NCI-H1694 (cell line): ENCODE measurements at regions not wholly inside any gene's neighbourhood (a gene's known extent, or its start where the extent isn't known, plus 50 kb on each side); places are given as distances from the start of the nearest gene placed in this dataset.

ENCODE experiments used
- DNase-seq: peaks from one replicate; lab custom pipeline; 2025; lab: John Stamatoyannopoulos, UW

- no peak for DNase-seq
These were observed 222.1 kb downstream of the SOX9 start for GRCh38 chr17:72342627-72343527.

GRCh38 chr17:72343911-72344310, 223.1 kb downstream of the SOX9 start:
- DNase-seq: no peak

- no peak for DNase-seq
These were observed 223.8 kb downstream of the SOX9 start for GRCh38 chr17:72344613-72345012.

- DNase-seq: no peak
These were observed 224.3 kb downstream of the SOX9 start for GRCh38 chr17:72345088-72345487.

- DNase-seq: no peak
These were observed 224.7 kb downstream of the SOX9 start for GRCh38 chr17:72345536-72345935.

GRCh38 chr17:72346306-72346705, 225.5 kb downstream of the SOX9 start:
- no peak for DNase-seq

GRCh38 chr17:72349011-72349410, 228.2 kb downstream of the SOX9 start:
- DNase-seq: no peak

- peak; percentile 25 for DNase-seq
These were observed 228.7 kb downstream of the SOX9 start for GRCh38 chr17:72349491-72349995.

GRCh38 chr17:72350073-72350472, 229.3 kb downstream of the SOX9 start:
- DNase-seq: no peak

GRCh38 chr17:72351365-72351764, 230.5 kb downstream of the SOX9 start:
- no peak for DNase-seq

GRCh38 chr17:72351884-72352346, 231.1 kb downstream of the SOX9 start:
- DNase-seq: no peak

- no peak for DNase-seq
These were observed 232.7 kb downstream of the SOX9 start for GRCh38 chr17:72353502-72353901.

GRCh38 chr17:72354071-72354470, 233.3 kb downstream of the SOX9 start:
- DNase-seq: no peak

- no peak for DNase-seq
These were observed 237.0 kb downstream of the SOX9 start for GRCh38 chr17:72357764-72358365.

GRCh38 chr17:72358465-72358864, 237.6 kb downstream of the SOX9 start:
- no peak for DNase-seq

- DNase-seq: no peak
These were observed 238.5 kb downstream of the SOX9 start for GRCh38 chr17:72359274-72359673.

GRCh38 chr17:72359811-72360210, 239.0 kb downstream of the SOX9 start:
- DNase-seq: no peak

GRCh38 chr17:72360386-72360940, 239.6 kb downstream of the SOX9 start:
- DNase-seq: no peak

GRCh38 chr17:72361892-72362291, 241.1 kb downstream of the SOX9 start:
- DNase-seq: no peak

- DNase-seq: no peak
These were observed 241.7 kb downstream of the SOX9 start for GRCh38 chr17:72362376-72363088.

GRCh38 chr17:72363089-72363610, 242.3 kb downstream of the SOX9 start:
- no peak for DNase-seq

- no peak for DNase-seq
These were observed 245.1 kb downstream of the SOX9 start for GRCh38 chr17:72365857-72366414.
